D721Med (cell line): ENCODE measurements at regions not wholly inside any gene's neighbourhood (a gene's known extent, or its start where the extent isn't known, plus 50 kb on each side); places are given as distances from the start of the nearest gene placed in this dataset.

ENCODE experiments used
- DNase-seq: peaks from one replicate; pipeline ENCODE4 v3.0.0; 2011; ENCODE audit warnings: low spot score; ENCODE audit not compliant: insufficient read length
- FAIRE-seq: peaks from 2 replicates; lab custom pipeline; 2011; peaks lifted over from hg19 to GRCh38; lab: Jason Lieb, UNC
- TF ChIP-seq, protein P1 (sequence below): IDR thresholded peaks from 2 replicates; pipeline ENCODE4 v1.5.1; 2012; ENCODE audit warnings: mild to moderate bottlenecking, control low read depth; ENCODE audit not compliant: insufficient read depth; ENCODE audit errors: missing control alignments

DNA sequence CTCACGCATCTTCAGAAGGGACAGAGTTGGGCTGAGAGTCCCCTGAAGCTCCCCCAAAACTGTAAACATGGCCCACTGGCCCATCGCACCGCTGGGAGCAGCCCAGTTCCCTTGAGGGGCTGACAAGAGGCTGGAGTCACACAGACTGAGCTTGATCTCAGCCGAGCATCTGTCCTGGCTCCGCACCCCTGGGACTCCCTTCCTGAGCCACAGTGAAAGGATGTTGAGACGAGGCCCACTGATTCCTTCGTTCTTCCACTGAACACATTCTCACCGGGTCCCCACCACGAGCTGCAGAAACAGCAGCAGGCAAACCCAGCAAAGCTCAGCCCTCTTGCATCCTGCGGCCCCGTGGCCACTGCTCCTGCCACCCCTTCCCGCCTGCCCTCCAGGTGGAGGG, 145.9 kb upstream of the CIBAR2 start:
- DNase-seq (no peak), FAIRE-seq (no peak)
- TF ChIP-seq, protein P1, sequence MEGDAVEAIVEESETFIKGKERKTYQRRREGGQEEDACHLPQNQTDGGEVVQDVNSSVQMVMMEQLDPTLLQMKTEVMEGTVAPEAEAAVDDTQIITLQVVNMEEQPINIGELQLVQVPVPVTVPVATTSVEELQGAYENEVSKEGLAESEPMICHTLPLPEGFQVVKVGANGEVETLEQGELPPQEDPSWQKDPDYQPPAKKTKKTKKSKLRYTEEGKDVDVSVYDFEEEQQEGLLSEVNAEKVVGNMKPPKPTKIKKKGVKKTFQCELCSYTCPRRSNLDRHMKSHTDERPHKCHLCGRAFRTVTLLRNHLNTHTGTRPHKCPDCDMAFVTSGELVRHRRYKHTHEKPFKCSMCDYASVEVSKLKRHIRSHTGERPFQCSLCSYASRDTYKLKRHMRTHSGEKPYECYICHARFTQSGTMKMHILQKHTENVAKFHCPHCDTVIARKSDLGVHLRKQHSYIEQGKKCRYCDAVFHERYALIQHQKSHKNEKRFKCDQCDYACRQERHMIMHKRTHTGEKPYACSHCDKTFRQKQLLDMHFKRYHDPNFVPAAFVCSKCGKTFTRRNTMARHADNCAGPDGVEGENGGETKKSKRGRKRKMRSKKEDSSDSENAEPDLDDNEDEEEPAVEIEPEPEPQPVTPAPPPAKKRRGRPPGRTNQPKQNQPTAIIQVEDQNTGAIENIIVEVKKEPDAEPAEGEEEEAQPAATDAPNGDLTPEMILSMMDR: no peak

DNA sequence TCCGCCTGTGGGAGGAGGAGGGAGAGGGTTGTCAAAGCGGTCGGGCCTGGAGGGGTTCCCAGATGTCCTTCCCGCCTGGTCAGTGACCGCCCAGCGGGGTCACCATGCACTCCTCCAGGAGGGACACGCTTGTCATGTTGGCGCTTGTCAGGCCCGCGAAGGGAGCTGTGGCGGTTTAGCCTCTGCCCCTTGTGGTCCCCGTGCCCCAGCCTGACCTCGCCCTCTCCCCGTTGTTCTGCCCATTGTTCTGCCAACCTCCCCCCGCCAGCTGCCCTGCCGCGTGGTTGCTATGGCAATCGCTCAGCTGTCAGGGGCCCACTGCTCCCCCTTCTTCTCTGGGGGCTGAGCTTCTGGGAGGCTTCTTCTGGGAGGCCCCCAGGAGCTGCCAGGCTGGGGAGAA, 146.4 kb upstream of the CIBAR2 start:
- FAIRE-seq: no peak
- no peak for DNase-seq
- TF ChIP-seq, protein P1: no peak

DNA sequence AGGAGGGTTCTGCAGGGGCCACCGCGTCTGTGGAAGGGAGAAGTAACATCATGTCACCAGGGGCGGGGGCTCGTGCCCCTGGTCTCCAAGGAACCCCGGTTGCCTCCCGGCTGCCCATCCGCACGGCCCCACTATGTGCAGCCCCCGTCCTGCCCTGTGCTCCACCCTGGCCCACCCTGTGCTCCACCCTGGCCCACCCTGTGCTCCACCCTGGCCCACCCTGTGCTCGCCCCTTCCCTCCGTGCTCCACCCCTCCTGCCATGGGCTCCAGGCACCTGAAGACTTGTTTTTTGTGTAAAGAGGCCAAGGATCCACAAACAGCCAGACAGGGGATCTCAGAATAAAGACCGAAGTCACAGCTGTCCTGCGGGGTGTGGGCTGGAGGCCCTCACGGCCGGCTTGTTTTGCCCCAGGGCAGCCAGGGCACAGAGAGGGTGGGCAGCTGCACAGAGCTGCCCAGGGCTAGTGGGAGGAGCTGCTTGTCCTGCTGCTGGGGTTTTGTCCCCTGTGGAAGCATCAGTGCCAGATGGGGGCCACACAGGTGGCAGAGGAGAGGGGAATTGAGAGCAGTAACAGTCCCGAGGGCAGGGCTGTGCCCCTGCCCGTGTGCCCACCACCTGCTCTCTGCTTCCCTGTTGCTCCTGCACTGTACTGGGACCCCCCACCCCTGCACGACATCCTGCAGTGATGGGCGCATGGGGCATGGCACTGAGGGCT, 147.0 kb upstream of the CIBAR2 start:
- DNase-seq (no peak), FAIRE-seq (no peak)
- TF ChIP-seq, protein P1: no peak

DNA sequence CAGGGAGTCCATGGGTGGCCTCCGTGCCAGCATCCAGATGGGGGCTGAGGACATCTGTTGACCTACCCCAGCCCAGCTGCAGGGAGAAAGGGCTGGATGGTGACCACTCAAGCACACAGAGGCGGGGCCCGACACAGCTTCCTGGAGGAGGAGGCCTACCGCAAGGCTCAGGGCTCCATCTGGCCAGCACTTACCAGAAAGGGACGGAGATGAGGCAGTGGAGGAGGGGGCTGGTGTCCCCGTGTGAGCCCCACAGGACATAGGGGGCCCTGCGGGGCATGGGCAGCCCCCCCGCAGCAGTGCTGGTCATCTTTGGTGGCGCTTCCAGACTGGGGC, 147.5 kb upstream of the CIBAR2 start:
- no peak for DNase-seq
- TF ChIP-seq, protein P1: no peak
- FAIRE-seq: no peak

DNA sequence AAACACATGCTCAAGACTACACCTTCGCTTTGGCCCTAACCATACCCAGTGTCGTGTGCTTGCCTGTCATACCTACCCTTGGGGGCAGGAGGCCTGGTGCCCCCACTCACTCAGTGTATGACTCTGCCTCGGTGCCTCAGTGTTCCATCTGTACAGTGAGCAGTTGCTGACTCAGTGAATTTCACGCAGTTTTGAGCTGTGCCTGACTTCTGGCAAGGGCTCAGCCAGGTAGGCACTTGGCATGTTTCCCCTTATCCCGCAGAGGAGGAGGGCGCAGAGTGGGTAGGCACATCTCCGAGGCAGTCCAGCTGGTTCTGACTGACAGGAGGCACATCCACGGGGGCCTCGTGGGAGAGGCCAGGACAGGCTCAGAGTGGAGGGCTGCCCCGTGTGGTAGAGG, 148.9 kb upstream of the CIBAR2 start:
- DNase-seq: no peak
- TF ChIP-seq, protein P1: no peak
- no peak for FAIRE-seq

DNA sequence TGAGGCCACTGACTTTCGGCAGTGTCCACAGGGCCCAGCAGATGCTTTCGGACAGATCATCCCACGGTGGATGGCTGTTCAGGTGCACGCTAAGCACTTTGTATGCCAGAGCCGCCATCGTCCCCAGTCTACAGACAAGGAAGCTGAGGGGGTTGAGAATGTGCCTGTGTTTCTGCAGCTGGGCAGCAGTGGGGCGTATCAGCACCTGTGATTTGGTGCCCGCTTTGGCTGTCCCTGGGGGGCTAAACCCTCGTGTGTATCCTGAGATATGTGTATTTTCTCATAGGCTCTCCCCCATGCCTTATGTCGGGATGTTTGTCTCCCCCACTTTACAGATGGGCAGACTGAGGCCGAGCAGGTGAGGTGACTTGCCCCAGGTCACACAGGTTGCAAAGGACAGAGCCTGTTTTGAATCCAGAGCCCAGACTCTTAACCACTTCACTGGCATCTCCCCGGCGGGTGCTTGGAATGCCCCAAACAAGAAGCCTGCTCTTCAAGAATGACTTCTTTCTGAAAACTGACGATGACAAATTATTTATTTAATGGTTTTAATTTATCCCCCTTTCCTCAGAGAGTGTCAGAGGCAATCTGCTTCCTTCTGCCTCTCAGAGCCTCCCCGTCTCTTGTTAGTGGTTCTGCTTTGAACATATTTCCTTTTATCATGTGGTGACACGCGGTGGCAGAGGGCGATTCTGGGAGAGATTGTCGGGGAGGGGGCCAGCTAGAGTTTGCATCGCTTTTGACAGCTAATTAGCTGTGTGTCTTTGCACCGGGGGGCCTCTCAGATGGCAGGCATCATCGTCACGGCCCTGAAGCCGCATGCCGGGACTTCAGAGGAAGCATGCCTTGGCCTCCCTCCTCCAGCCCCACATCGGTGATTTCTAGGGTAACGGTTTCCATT, 149.6 kb upstream of the CIBAR2 start:
- TF ChIP-seq, protein P1: no peak
- no peak for FAIRE-seq
- DNase-seq: no peak

DNA sequence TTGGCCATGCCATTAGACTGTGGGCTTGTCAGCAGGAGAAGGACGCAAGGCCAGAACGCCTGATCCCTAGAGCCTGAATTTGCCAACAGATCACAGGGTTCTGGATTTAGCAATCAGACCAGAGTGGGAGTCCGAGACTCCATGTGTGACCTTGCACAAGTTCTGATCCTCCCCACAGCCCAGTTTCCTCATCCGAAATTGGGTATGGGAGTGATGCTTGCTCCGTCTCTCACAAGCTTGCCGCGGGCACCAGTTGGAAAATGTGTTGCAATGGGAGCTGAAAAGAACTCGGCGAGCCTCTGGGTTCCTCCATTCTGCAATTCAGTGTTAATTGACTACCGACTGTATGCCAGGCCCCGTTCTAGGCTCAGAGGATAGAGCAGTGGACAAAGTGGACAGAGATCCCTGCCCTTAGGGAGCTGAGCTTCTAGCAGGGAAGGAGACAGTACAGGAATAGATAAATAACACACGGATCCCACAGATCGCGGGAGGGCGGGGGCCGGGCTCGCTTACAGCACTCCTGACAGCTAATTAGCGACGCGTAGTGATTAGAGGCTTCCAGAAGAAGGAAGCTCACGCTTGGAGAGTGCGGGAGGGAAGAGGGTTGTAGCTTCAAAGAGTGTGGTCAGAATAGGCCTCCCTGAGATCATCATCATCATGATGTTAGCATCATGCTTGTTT, 150.4 kb upstream of the CIBAR2 start:
- FAIRE-seq (no peak), DNase-seq (no peak)
- TF ChIP-seq, protein P1: no peak
